ENCODE measurements at regions not wholly inside any gene's neighbourhood (a gene's known extent, or its start where the extent isn't known, plus 50 kb on each side); places are given as distances from the start of the nearest gene placed in this dataset.

DNA sequence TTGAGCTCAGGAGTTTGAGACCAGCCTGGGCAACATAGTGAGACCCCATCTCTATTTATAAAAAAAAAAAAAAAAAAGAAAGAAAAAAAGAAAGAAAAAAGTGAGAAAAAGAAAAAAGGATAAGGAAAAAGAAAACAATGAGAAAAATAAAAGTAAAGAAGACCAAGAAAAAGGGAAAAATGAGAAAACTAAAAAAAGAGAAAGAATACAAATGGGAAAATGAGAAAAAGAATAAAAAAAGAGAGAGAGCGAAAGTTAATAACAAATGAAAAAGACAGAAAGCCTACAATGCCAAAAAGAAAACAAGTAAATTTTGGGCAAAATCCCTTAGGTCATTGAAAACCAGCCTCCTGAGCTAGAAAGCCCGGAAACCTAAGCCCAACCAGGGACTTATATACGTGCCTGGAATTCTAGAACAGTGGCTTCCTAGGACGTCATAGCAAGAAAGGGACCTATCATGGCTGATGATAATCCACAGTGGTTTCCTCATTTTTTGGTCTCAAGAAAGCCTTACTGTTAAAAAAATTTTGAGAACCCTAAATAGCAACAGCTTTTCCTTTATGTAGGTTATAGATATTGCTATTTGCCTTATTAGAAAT is 131.7 kb upstream of the CLINT1 start:
- TF ChIP-seq, protein P1, sequence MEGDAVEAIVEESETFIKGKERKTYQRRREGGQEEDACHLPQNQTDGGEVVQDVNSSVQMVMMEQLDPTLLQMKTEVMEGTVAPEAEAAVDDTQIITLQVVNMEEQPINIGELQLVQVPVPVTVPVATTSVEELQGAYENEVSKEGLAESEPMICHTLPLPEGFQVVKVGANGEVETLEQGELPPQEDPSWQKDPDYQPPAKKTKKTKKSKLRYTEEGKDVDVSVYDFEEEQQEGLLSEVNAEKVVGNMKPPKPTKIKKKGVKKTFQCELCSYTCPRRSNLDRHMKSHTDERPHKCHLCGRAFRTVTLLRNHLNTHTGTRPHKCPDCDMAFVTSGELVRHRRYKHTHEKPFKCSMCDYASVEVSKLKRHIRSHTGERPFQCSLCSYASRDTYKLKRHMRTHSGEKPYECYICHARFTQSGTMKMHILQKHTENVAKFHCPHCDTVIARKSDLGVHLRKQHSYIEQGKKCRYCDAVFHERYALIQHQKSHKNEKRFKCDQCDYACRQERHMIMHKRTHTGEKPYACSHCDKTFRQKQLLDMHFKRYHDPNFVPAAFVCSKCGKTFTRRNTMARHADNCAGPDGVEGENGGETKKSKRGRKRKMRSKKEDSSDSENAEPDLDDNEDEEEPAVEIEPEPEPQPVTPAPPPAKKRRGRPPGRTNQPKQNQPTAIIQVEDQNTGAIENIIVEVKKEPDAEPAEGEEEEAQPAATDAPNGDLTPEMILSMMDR (IDR thresholded peaks at IDR 0.05) = no peak
- no peak for TF ChIP-seq POLR2A (IDR thresholded peaks at IDR 0.05)
